ENCODE measurements at regions not wholly inside any gene's neighbourhood (a gene's known extent, or its start where the extent isn't known, plus 50 kb on each side); places are given as distances from the start of the nearest gene placed in this dataset.

- Histone ChIP-seq H3K9ac (ENCODE audit: insufficient read depth, low read length, poor library complexity, severe bottlenecking) (no peak overlapping the region), H3K9me3 (replicated peaks in 1 of 2; ENCODE audit: control insufficient read depth in 1 of 2, insufficient read depth in 1 of 2, low read length in 2 of 2) (peaks cover 0 to 6% of the 10 kb centered on the region in 2 donors), H2AFZ (ENCODE audit: insufficient read depth, low read depth, low read length, poor library complexity, severe bottlenecking) (no peak overlapping the region), H3K4me1 (ENCODE audit: control insufficient read depth in 1 of 2, insufficient read depth in 2 of 2, low read length in 2 of 2) (no peaks in the 10 kb centered on the region), H3K4me3 (replicated peaks in 1 of 3; ENCODE audit: low read depth in 2 of 3, low read length in 3 of 3) (no peak overlapping the region), H3K27ac (ENCODE audit: low read depth in 1 of 2, low read length in 2 of 2) (no peak overlapping the region), H4K20me1 (ENCODE audit: insufficient read depth, low read length) (no peaks in the 10 kb centered on the region), H3K36me3 (replicated peaks in 1 of 2; ENCODE audit: control insufficient read depth in 1 of 2, insufficient read depth in 2 of 2, low read length in 2 of 2) (no peaks in the 10 kb centered on the region), H3K4me2 (replicated peaks; ENCODE audit: extremely low read depth, low read length, poor library complexity, severe bottlenecking) (no peak overlapping the region), H3K27me3 (ENCODE audit: control insufficient read depth in 2 of 2, insufficient read depth in 2 of 2, low read length in 2 of 2) (no peaks in the 10 kb centered on the region), H3K79me2 (ENCODE audit: insufficient read depth, low read length) (no peaks in the 10 kb centered on the region)
- Mint-ChIP-seq H3K9me3 (peaks cover 0 to 9% (median 4%) of the 10 kb centered on the region in 7 donors), H3K27ac (no peak overlapping the region), H3K4me3 (no peak overlapping the region), H3K36me3 (no peaks in the 10 kb centered on the region), H3K4me1 (no peaks in the 10 kb centered on the region), H3K27me3 (ENCODE audit: low read depth in 3 of 3) (no peaks in the 10 kb centered on the region)
- no peak for DNase-seq
- intact Hi-C loops (cut with micrococcal nuclease): no loop called here
- WGBS (ENCODE audit: insufficient coverage): 100% methylated on average over 1 of the region's 2 CpGs
- TF ChIP-seq CTCF (IDR thresholded peaks at IDR 0.05): no peak
These were observed 1058.9 kb downstream of the C4orf33 start for GRCh38 chr4:130154901-130155300.

DNA sequence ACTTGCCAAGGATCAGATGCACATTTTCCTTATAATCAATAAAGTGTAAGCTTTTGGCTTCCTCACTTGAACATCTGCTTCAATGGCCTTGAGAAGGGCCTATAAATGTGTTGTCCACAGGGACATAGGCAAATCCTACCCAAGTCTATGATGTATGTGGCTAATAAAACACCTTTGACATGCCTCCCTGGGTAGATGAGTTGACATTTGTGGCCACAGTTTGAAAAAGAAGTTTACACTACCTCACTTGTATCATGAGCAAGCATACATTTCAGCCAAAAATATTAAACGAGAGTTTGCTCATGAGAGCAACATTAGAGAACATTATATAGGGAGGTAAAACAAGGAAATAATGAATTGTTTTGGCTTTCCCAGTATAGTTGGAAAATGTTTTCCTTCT is 1067.7 kb downstream of the C4orf33 start:
- intact Hi-C loops (cut with micrococcal nuclease): no loop called here
- Histone ChIP-seq H3K79me2 (ENCODE audit: insufficient read depth, low read length) (no peaks in the 10 kb centered on the region), H3K4me3 (replicated peaks in 1 of 3; ENCODE audit: low read depth in 2 of 3, low read length in 3 of 3) (no peak overlapping the region), H3K4me1 (ENCODE audit: control insufficient read depth in 1 of 2, insufficient read depth in 2 of 2, low read length in 2 of 2) (no peaks in the 10 kb centered on the region), H3K9ac (ENCODE audit: insufficient read depth, low read length, poor library complexity, severe bottlenecking) (no peak overlapping the region), H3K4me2 (replicated peaks; ENCODE audit: extremely low read depth, low read length, poor library complexity, severe bottlenecking) (no peak overlapping the region), H2AFZ (ENCODE audit: insufficient read depth, low read depth, low read length, poor library complexity, severe bottlenecking) (no peak overlapping the region), H4K20me1 (ENCODE audit: insufficient read depth, low read length) (no peaks in the 10 kb centered on the region), H3K36me3 (replicated peaks in 1 of 2; ENCODE audit: control insufficient read depth in 1 of 2, insufficient read depth in 2 of 2, low read length in 2 of 2) (no peaks in the 10 kb centered on the region), H3K27ac (ENCODE audit: low read depth in 1 of 2, low read length in 2 of 2) (no peak overlapping the region), H3K27me3 (ENCODE audit: control insufficient read depth in 2 of 2, insufficient read depth in 2 of 2, low read length in 2 of 2) (no peaks in the 10 kb centered on the region), H3K9me3 (replicated peaks in 1 of 2; ENCODE audit: control insufficient read depth in 1 of 2, insufficient read depth in 1 of 2, low read length in 2 of 2) (no peaks in the 10 kb centered on the region)
- no peaks in the 10 kb centered on the region for H3K27me3 Mint-ChIP-seq (ENCODE audit: low read depth in 3 of 3)
- no peak overlapping the region for H3K4me3 Mint-ChIP-seq
- no CpG with 5 or more reads among the region's 1 CpG for WGBS (ENCODE audit: insufficient coverage)
- TF ChIP-seq CTCF (IDR thresholded peaks at IDR 0.05): no peak
- DNase-seq: no peak
- no peaks in the 10 kb centered on the region for H3K4me1 Mint-ChIP-seq
- H3K27ac Mint-ChIP-seq: no peak overlapping the region
- no peaks in the 10 kb centered on the region for H3K36me3 Mint-ChIP-seq
- H3K9me3 Mint-ChIP-seq: peaks cover 0 to 5% (median 3%) of the 10 kb centered on the region in 7 donors
